Uterus (tissue), 3 donors: ENCODE measurements at regions not wholly inside any gene's neighbourhood (a gene's known extent, or its start where the extent isn't known, plus 50 kb on each side); places are given as distances from the start of the nearest gene placed in this dataset.
"Not testable (repeated sequence)": the region's sequence is repeated elsewhere in the genome, so short reads cannot be mapped to it uniquely, and the experiment has no call there.

Source experiments
- DNase-seq, 2 donors: peaks; one replicate each; pipeline ENCODE4 v3.0.0-alpha.2; 2019 to 2020
- H3K27ac ChIP-seq, 2 donors: fragments of 200-600 bp; sonication (generic); 1 replicate in 1 of 2; 2 replicates in 1 of 2; pipeline ENCODE4 v1.5.1; 2016 to 2018
- H3K27me3 ChIP-seq, 2 donors: fragments of 200-600 bp; sonication (generic); one replicate each; pipeline ENCODE4 v1.5.1; 2018 to 2019; ENCODE audit warnings: control low read depth in 1 of 2
- H3K36me3 ChIP-seq, 2 donors: fragments of 200-600 bp; sonication (generic); one replicate each; pipeline ENCODE4 v1.5.1; 2019; ENCODE audit warnings: control low read depth in 1 of 2
- H3K4me1 ChIP-seq, 2 donors: fragments of 200-600 bp; sonication (generic); one replicate each; pipeline ENCODE4 v1.5.1; 2018 to 2019; ENCODE audit warnings: control low read depth in 1 of 2
- H3K4me3 ChIP-seq, 2 donors: fragments of 200-600 bp; sonication (generic); 1 replicate in 1 of 2; 2 replicates in 1 of 2; pipeline ENCODE4 v1.5.1; 2018 to 2019; ENCODE audit warnings: mild to moderate bottlenecking in 1 of 2
- H3K9me3 ChIP-seq, 2 donors: fragments of 200-600 bp; sonication (generic); one replicate each; pipeline ENCODE4 v1.5.1; 2019; ENCODE audit warnings: control low read depth in 1 of 2
- intact Hi-C: fragments of 100-400 bp; cut with DNase I; formaldehyde crosslinking; loops from one replicate; pipeline ENCODE4 v1.15.1; 2023; ENCODE audit warnings: low total_unique reads
- donor health status: DM: yes; HTN: yes; CAD: no.

- H3K27ac ChIP-seq, H3K4me1 ChIP-seq, intact Hi-C loops: not testable (repeated sequence)
These were observed 346.0 kb downstream of the BCL2L11 start for GRCh38 chr2:111466744-111467143.

GRCh38 chr2:111470924-111471323, 350.2 kb downstream of the BCL2L11 start:
- intact Hi-C loops, H3K4me3 ChIP-seq, H3K27ac ChIP-seq, H3K36me3 ChIP-seq, H3K27me3 ChIP-seq, H3K4me1 ChIP-seq, DNase-seq, H3K9me3 ChIP-seq: not testable (repeated sequence)

More at GRCh38 chr2:111466744-111467143, 346.0 kb downstream of the BCL2L11 start:
- H3K9me3 ChIP-seq, DNase-seq, H3K36me3 ChIP-seq, H3K4me3 ChIP-seq, H3K27me3 ChIP-seq: not testable (repeated sequence)

GRCh38 chr2:111471791-111472530, 351.2 kb downstream of the BCL2L11 start:
- H3K4me3 ChIP-seq, intact Hi-C loops, H3K4me1 ChIP-seq: not testable (repeated sequence)

GRCh38 chr2:111472844-111473403, 352.2 kb downstream of the BCL2L11 start:
- DNase-seq, H3K36me3 ChIP-seq, H3K4me1 ChIP-seq, intact Hi-C loops, H3K27me3 ChIP-seq, H3K4me3 ChIP-seq, H3K9me3 ChIP-seq: not testable (repeated sequence)
- peak overlapping the region in 1 of 2 donors; percentile 76 for H3K27ac ChIP-seq

More at GRCh38 chr2:111471791-111472530, 351.2 kb downstream of the BCL2L11 start:
- not testable (repeated sequence) for H3K27me3 ChIP-seq, H3K9me3 ChIP-seq, H3K36me3 ChIP-seq, DNase-seq
- H3K27ac ChIP-seq, result peak overlapping the region; percentile 33 to 76

GRCh38 chr2:111473522-111473921, 352.8 kb downstream of the BCL2L11 start:
- DNase-seq, H3K27me3 ChIP-seq, H3K27ac ChIP-seq, H3K4me3 ChIP-seq, H3K36me3 ChIP-seq, H3K4me1 ChIP-seq, H3K9me3 ChIP-seq, intact Hi-C loops: not testable (repeated sequence)

- H3K27me3 ChIP-seq, H3K4me1 ChIP-seq, intact Hi-C loops, H3K27ac ChIP-seq, DNase-seq, H3K9me3 ChIP-seq, H3K4me3 ChIP-seq, H3K36me3 ChIP-seq: not testable (repeated sequence)
These were observed 353.5 kb downstream of the BCL2L11 start for GRCh38 chr2:111474198-111474705.

GRCh38 chr2:111478335-111478734, 357.6 kb downstream of the BCL2L11 start:
- H3K4me1 ChIP-seq, intact Hi-C loops, H3K4me3 ChIP-seq, H3K36me3 ChIP-seq, DNase-seq, H3K27me3 ChIP-seq, H3K27ac ChIP-seq, H3K9me3 ChIP-seq: not testable (repeated sequence)

GRCh38 chr2:111478871-111479318, 358.2 kb downstream of the BCL2L11 start:
- H3K27me3 ChIP-seq, H3K4me1 ChIP-seq, H3K27ac ChIP-seq, DNase-seq, H3K4me3 ChIP-seq, intact Hi-C loops, H3K36me3 ChIP-seq, H3K9me3 ChIP-seq: not testable (repeated sequence)

GRCh38 chr2:111480016-111480625, 359.4 kb downstream of the BCL2L11 start:
- H3K27me3 ChIP-seq, H3K27ac ChIP-seq, H3K9me3 ChIP-seq, H3K36me3 ChIP-seq, DNase-seq, intact Hi-C loops, H3K4me1 ChIP-seq, H3K4me3 ChIP-seq: not testable (repeated sequence)

GRCh38 chr2:111480633-111481032, 359.9 kb downstream of the BCL2L11 start:
- H3K9me3 ChIP-seq, H3K27ac ChIP-seq, intact Hi-C loops, H3K4me1 ChIP-seq, H3K4me3 ChIP-seq, DNase-seq, H3K27me3 ChIP-seq, H3K36me3 ChIP-seq: not testable (repeated sequence)

- H3K27me3 ChIP-seq, H3K27ac ChIP-seq, DNase-seq, H3K9me3 ChIP-seq, H3K36me3 ChIP-seq, intact Hi-C loops, H3K4me3 ChIP-seq, H3K4me1 ChIP-seq: not testable (repeated sequence)
These were observed 360.5 kb downstream of the BCL2L11 start for GRCh38 chr2:111481219-111481618.

GRCh38 chr2:111482987-111483679, 362.4 kb downstream of the BCL2L11 start:
- H3K27ac ChIP-seq, intact Hi-C loops, H3K27me3 ChIP-seq, H3K4me3 ChIP-seq, H3K4me1 ChIP-seq, H3K36me3 ChIP-seq, DNase-seq, H3K9me3 ChIP-seq: not testable (repeated sequence)

GRCh38 chr2:111484097-111484496, 363.4 kb downstream of the BCL2L11 start:
- H3K4me3 ChIP-seq, H3K36me3 ChIP-seq, intact Hi-C loops, H3K9me3 ChIP-seq, H3K27me3 ChIP-seq, H3K4me1 ChIP-seq, H3K27ac ChIP-seq, DNase-seq: not testable (repeated sequence)
